Liver (tissue), 7 donors: ENCODE measurements at regions not wholly inside any gene's neighbourhood (a gene's known extent, or its start where the extent isn't known, plus 50 kb on each side); places are given as distances from the start of the nearest gene placed in this dataset.

Experiments used
- DNase-seq: peaks from one replicate; pipeline ENCODE4 v3.0.0-alpha.2; 2017; ENCODE audit warnings: low spot score
- H3K27ac ChIP-seq, 2 donors: one replicate each; pipeline ENCODE4 v1.7.0; 2013; ENCODE audit warnings: inconsistent platforms in 2 of 2, low read length in 2 of 2, control low read depth in 1 of 2, low read depth in 1 of 2, mild to moderate bottlenecking in 1 of 2
- H3K27me3 ChIP-seq, 4 donors: one replicate each; pipeline versions ENCODE4 v1.6.1 to v1.7.0; 2013; ENCODE audit warnings: low read length in 3 of 4, inconsistent platforms in 1 of 4, mild to moderate bottlenecking in 1 of 4, moderate library complexity in 1 of 4; ENCODE audit not compliant: control insufficient read depth in 4 of 4, insufficient read depth in 4 of 4
- H3K36me3 ChIP-seq, 4 donors: one replicate each; pipeline versions ENCODE4 v1.6.1 to v1.7.0; 2013; ENCODE audit warnings: low read length in 3 of 4, mild to moderate bottlenecking in 3 of 4, low read depth in 1 of 4, moderate library complexity in 1 of 4; ENCODE audit not compliant: control insufficient read depth in 4 of 4, insufficient read depth in 3 of 4
- H3K4me1 ChIP-seq, 4 donors: one replicate each; pipeline versions ENCODE4 v1.6.1 to v1.7.0; 2013; ENCODE audit warnings: low read length in 3 of 4, mild to moderate bottlenecking in 3 of 4, moderate library complexity in 1 of 4; ENCODE audit not compliant: control insufficient read depth in 4 of 4, insufficient read depth in 4 of 4
- H3K4me3 ChIP-seq, 3 donors: one replicate each; pipeline versions ENCODE4 v1.6.1 to v1.7.0; 2013; ENCODE audit warnings: low read length in 3 of 3, control low read depth in 1 of 3, low read depth in 1 of 3, mild to moderate bottlenecking in 1 of 3
- H3K9ac ChIP-seq, 2 donors: one replicate each; pipeline ENCODE4 v1.7.0; 2013; ENCODE audit warnings: low read length in 2 of 2, mild to moderate bottlenecking in 2 of 2, moderate library complexity in 2 of 2, control low read depth in 1 of 2, low read depth in 1 of 2
- H3K9me3 ChIP-seq, 4 donors: one replicate each; pipeline versions ENCODE4 v1.6.1 to v1.7.0; 2013; ENCODE audit warnings: low read length in 3 of 4; ENCODE audit not compliant: control insufficient read depth in 4 of 4
- ATF3 ChIP-seq: IDR thresholded peaks from 2 replicates; pipeline ENCODE4 v1.6.1; 2016; ENCODE audit warnings: antibody characterized with exemption
- FOXA2 ChIP-seq: IDR thresholded peaks from 2 replicates; pipeline ENCODE4 v1.6.1; 2016; ENCODE audit warnings: antibody characterized with exemption
- GABPA ChIP-seq, 2 donors: IDR thresholded peaks in 1 of 2; conservative IDR thresholded peaks in 1 of 2; 2 replicates each; pipeline ENCODE4 v1.6.1; 2016; ENCODE audit warnings: antibody characterized with exemption in 2 of 2, mild to moderate bottlenecking in 1 of 2, moderate library complexity in 1 of 2
- HNF4A ChIP-seq, 2 donors: conservative IDR thresholded peaks; 2 replicates each; pipeline ENCODE4 v1.6.1; 2016; ENCODE audit warnings: antibody characterized with exemption in 2 of 2, mild to moderate bottlenecking in 2 of 2
- HNF4G ChIP-seq: IDR thresholded peaks from 2 replicates; pipeline ENCODE4 v1.6.1; 2016; ENCODE audit warnings: antibody characterized with exemption
- JUND ChIP-seq, 2 donors: IDR thresholded peaks; 2 replicates each; pipeline ENCODE4 v1.6.1; 2016; ENCODE audit warnings: antibody characterized with exemption in 2 of 2
- MAX ChIP-seq: IDR thresholded peaks from 2 replicates; pipeline ENCODE4 v1.6.1; 2016; ENCODE audit warnings: antibody characterized with exemption
- NR2F2 ChIP-seq: IDR thresholded peaks from 2 replicates; pipeline ENCODE4 v1.6.1; 2016; ENCODE audit warnings: antibody characterized with exemption
- RAD21 ChIP-seq, 2 donors: IDR thresholded peaks; 2 replicates each; pipeline ENCODE4 v1.6.1; 2016; ENCODE audit warnings: antibody characterized with exemption in 2 of 2, mild to moderate bottlenecking in 2 of 2
- REST ChIP-seq: IDR thresholded peaks from 2 replicates; pipeline ENCODE4 v1.6.1; 2016; ENCODE audit warnings: antibody characterized with exemption, mild to moderate bottlenecking
- RXRA ChIP-seq, 2 donors: IDR thresholded peaks; 2 replicates each; pipeline ENCODE4 v1.6.1; 2017 to 2018; ENCODE audit warnings: antibody characterized with exemption in 2 of 2, mild to moderate bottlenecking in 1 of 2
- TAF1 ChIP-seq: conservative IDR thresholded peaks from 2 replicates; pipeline ENCODE4 v1.6.1; 2016; ENCODE audit warnings: antibody characterized with exemption, mild to moderate bottlenecking
- YY1 ChIP-seq: IDR thresholded peaks from 2 replicates; pipeline ENCODE4 v1.6.1; 2016; ENCODE audit warnings: antibody characterized with exemption, mild to moderate bottlenecking
- ZBTB33 ChIP-seq: IDR thresholded peaks from 2 replicates; pipeline ENCODE4 v1.6.1; 2016; ENCODE audit warnings: antibody characterized with exemption
- WGBS: extraction: QIAGEN DNeasy Blood & Tissue Kit; methylation state at CpG from one replicate; pipeline ENCODE4 v1.1.7; 2013; 5-methylcytosine and 5-hydroxymethylcytosine counted together
- donor health status: healthy.
- donor health status: healthy.
- donor health status: healthy.
- donor health status: healthy.

GRCh38 chrY:7437086-7437485, 525.5 kb upstream of the AMELY start:
- Histone ChIP-seq H3K4me3 (no peak overlapping the region), H3K9me3 (no peaks in the 10 kb centered on the region), H3K9ac (no peak overlapping the region), H3K36me3 (no peaks in the 10 kb centered on the region), H3K27me3 (no peaks in the 10 kb centered on the region), H3K27ac (no peak overlapping the region), H3K4me1 (no peaks in the 10 kb centered on the region)
- TF ChIP-seq FOXA2 (no peak), GABPA (IDR thresholded peaks at IDR 0.05 in 1 of 2, conservative IDR thresholded peaks at IDR 0.05 in 1 of 2) (no peak), REST (no peak), RAD21 (IDR thresholded peaks at IDR 0.05) (no peak), ATF3 (no peak), NR2F2 (no peak), YY1 (no peak), RXRA (IDR thresholded peaks at IDR 0.05) (no peak), TAF1 (no peak), JUND (IDR thresholded peaks at IDR 0.05) (no peak), MAX (no peak), ZBTB33 (no peak), HNF4G (no peak), HNF4A (conservative IDR thresholded peaks at IDR 0.05) (no peak)
- 84% methylated on average over 1 of the region's 1 CpG for WGBS
- DNase-seq: no peak

- Histone ChIP-seq H3K9ac (no peak overlapping the region), H3K4me3 (no peak overlapping the region), H3K27me3 (no peaks in the 10 kb centered on the region), H3K9me3 (no peaks in the 10 kb centered on the region), H3K27ac (no peak overlapping the region), H3K36me3 (no peaks in the 10 kb centered on the region), H3K4me1 (no peaks in the 10 kb centered on the region)
- no peak for DNase-seq
- WGBS: 91% methylated on average over 10 of the region's 10 CpGs
- TF ChIP-seq NR2F2: no peak
These were observed 522.6 kb upstream of the AMELY start for GRCh38 chrY:7433817-7434809.
